A673 (cell line): ENCODE measurements at regions not wholly inside any gene's neighbourhood (a gene's known extent, or its start where the extent isn't known, plus 50 kb on each side); places are given as distances from the start of the nearest gene placed in this dataset.

ENCODE experiments used
- BruUV-seq: library from RNA; stranded (reverse); fragments of 400-500 nt; replicated peaks from 2 replicates; lab custom pipeline; 2021; lab: Mats Ljungman, UMichigan
- CTCF ChIA-PET: fragments of 300-600 bp; sonication (Branson Sonifier 250); formaldehyde crosslinking; loops from one replicate; lab custom pipeline; 2022; ENCODE audit warnings: antibody characterized with exemption; lab: Charles Lee
- POLR2A ChIA-PET: fragments of 300-600 bp; sonication (Branson Sonifier 250); formaldehyde crosslinking; loops from one replicate; lab custom pipeline; 2022; ENCODE audit warnings: antibody characterized with exemption; ENCODE audit not compliant: low non-redundant PET; lab: Charles Lee
- DNase-seq: peaks from one replicate; pipeline ENCODE4 v3.0.0-alpha.2; 2015; ENCODE audit warnings: low spot score
- H3K27ac ChIP-seq: fragments of 200-600 bp; sonication (generic); 2 replicates; pipeline ENCODE4 v1.5.1; 2016; ENCODE audit warnings: mixed run types, low read depth, mild to moderate bottlenecking, mixed read lengths, antibody characterized with exemption, low read length; ENCODE audit not compliant: poor library complexity, severe bottlenecking
- H3K27me3 ChIP-seq: fragments of 200-600 bp; sonication (generic); replicated peaks from 2 replicates; pipeline ENCODE4 v1.6.1; 2017; ENCODE audit warnings: mixed run types, low read depth, mild to moderate bottlenecking, mixed read lengths, antibody characterized with exemption, low read length; ENCODE audit not compliant: insufficient read depth, poor library complexity
- H3K36me3 ChIP-seq: fragments of 200-600 bp; sonication (generic); 2 replicates; pipeline ENCODE4 v1.6.1; 2016; ENCODE audit warnings: mixed run types, mild to moderate bottlenecking, mixed read lengths, antibody characterized with exemption, low read length; ENCODE audit not compliant: insufficient read depth, poor library complexity, severe bottlenecking
- H3K4me1 ChIP-seq: fragments of 200-600 bp; sonication (generic); 2 replicates; pipeline ENCODE4 v1.6.1; 2017; ENCODE audit warnings: mixed run types, mild to moderate bottlenecking, mixed read lengths, antibody characterized with exemption, low read length; ENCODE audit not compliant: insufficient read depth, poor library complexity, severe bottlenecking
- H3K4me3 ChIP-seq: fragments of 200-600 bp; sonication (generic); 2 replicates; pipeline ENCODE4 v1.5.1; 2016; ENCODE audit warnings: low read depth, mixed run types, mild to moderate bottlenecking, mixed read lengths, low read length; ENCODE audit not compliant: poor library complexity, severe bottlenecking
- H3K9me3 ChIP-seq: fragments of 200-600 bp; sonication (generic); 2 replicates; pipeline ENCODE4 v1.6.1; 2016; ENCODE audit warnings: mixed run types, low read depth, mild to moderate bottlenecking, mixed read lengths, antibody characterized with exemption, low read length; ENCODE audit not compliant: poor library complexity, severe bottlenecking
- CTCF ChIP-seq: fragments of 300-800, 200-600 bp; sonication (generic); conservative IDR thresholded peaks from 2 replicates; pipeline ENCODE4 v1.5.1; 2017; ENCODE audit warnings: low read depth, mild to moderate bottlenecking, antibody characterized with exemption, low read length, moderate library complexity, mixed read lengths
- EZH2 ChIP-seq: fragments of 200-600 bp; sonication (generic); IDR thresholded peaks from 2 replicates; pipeline ENCODE4 v1.6.1; 2017; ENCODE audit warnings: borderline replicate concordance, low read depth, mild to moderate bottlenecking, mixed read lengths, antibody characterized with exemption, low read length; ENCODE audit not compliant: poor library complexity, severe bottlenecking
- intact Hi-C: fragments of 100-400 bp; cut with micrococcal nuclease; formaldehyde crosslinking; loops from one replicate; pipeline ENCODE4 v1.10.0; 2022; ENCODE audit not compliant: unreplicated experiment

DNA sequence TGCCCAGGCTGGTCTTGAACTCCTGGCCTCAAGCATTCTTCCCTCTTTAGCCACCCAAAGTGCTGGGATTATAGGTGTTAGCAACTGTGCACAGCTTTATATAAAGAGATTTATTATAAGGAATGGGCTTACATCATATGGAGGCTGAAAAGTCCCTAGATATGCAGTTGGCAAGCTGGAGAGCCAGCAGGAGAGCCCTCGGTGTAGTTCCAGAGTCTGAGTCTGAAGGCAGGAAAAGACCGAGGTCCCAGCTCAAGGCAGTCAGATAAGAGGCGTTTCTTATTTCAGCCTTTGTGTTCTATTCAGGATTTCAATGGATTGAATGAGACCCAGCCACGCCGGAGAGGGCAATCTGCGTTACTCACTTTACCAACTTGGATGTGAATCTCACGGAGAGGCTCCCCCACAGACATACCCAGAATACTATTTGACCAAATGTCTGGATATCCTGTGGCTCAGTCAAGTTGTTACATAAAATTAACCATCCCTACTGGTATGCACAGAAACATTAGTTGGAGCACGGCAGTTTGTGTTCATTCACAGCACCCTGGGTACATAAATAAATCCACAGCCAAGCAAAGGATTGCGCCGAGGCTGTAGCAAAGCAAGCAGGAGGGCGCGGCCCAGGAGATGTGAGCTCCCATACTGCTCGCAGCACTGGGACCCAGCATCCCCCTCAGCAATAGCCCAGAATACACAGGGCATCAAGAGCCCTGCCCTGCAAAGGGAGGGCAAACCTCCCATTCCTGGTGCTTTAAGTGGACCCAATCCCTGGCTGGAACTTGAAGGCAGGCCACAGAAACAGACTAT is 158.4 kb upstream of the ZNF32 start:
- H3K4me3 ChIP-seq: no peak overlapping the region
- no peaks in the 10 kb centered on the region for H3K36me3 ChIP-seq
- TF ChIP-seq EZH2 (no peak), CTCF (no peak)
- intact Hi-C loops: no loop called here
- no peak overlapping the region for H3K27ac ChIP-seq
- ChIA-PET CTCF (no interaction called here), POLR2A (no interaction called here)
- no peaks in the 10 kb centered on the region for H3K27me3 ChIP-seq
- H3K4me1 ChIP-seq: no peaks in the 10 kb centered on the region
- BruUV-seq: no TSS peak
- no peak for DNase-seq
- no peaks in the 10 kb centered on the region for H3K9me3 ChIP-seq

DNA sequence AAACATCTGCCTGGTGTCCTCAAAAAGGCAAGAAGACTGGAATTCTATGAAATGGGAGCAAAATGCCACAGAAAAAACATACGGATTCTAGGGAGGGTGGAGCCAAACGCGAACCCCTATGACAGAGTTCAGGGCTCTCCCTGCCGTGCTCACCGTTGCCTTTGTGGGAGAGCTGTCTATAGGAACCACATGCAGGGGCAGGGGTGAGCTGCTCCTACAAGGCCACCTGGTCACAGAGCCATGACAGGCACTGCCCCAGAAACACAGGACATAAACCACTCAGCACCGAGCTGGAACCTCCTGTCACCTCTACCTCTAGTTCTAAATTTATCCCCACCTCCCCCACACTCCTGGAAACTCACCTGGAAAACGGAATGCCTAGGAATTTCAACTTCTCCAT is 155.1 kb upstream of the ZNF32 start:
- TF ChIP-seq EZH2 (no peak), CTCF (no peak)
- ChIA-PET CTCF (no interaction called here), POLR2A (no interaction called here)
- intact Hi-C loops: no loop called here
- Histone ChIP-seq H3K4me1 (no peaks in the 10 kb centered on the region), H3K36me3 (no peaks in the 10 kb centered on the region), H3K4me3 (no peak overlapping the region), H3K27ac (no peak overlapping the region), H3K9me3 (no peaks in the 10 kb centered on the region), H3K27me3 (no peaks in the 10 kb centered on the region)
- no peak for DNase-seq
- no TSS peak for BruUV-seq

DNA sequence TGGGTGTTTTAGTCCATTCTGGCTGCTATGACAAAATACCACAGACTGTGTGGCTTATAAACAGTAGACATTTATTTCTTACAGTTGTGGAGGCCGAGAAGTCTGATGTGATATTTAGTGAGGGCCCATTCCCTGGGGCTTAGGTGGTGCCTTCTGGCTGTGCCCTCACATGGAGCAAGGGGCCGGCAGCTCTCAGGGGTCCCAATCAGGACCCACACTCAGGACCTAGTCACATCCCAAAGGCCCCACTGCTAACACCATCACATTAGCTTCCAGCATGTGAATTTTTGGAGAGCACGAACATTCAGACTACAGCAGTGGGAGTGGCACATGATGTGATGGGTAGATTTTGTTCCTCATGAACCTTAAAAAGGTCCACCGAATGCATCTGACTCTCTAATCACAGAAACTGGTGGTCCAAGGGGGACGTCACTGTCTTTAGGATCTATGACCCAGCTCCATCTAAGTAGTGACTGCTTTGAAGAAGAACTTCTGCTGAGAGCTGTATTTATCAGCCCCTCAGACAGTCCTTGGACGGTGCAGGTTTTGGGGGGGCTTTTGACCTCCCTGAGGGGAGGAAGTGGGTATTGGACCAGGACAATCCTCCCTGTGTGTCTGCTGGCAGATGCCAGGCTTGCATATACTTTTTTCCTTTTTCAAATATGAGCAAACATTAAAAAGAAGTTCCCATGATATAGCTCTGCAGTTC is 154.5 kb upstream of the ZNF32 start:
- intact Hi-C loops: no loop called here
- BruUV-seq: no TSS peak
- Histone ChIP-seq H3K4me1 (no peaks in the 10 kb centered on the region), H3K4me3 (no peak overlapping the region), H3K9me3 (no peaks in the 10 kb centered on the region), H3K27ac (no peak overlapping the region), H3K27me3 (no peaks in the 10 kb centered on the region), H3K36me3 (no peaks in the 10 kb centered on the region)
- POLR2A ChIA-PET: no interaction called here
- no peak for DNase-seq
- TF ChIP-seq EZH2 (no peak), CTCF (no peak)
- CTCF ChIA-PET: no interaction called here
